HFFc6 (cell line): ENCODE measurements at regions not wholly inside any gene's neighbourhood (a gene's known extent, or its start where the extent isn't known, plus 50 kb on each side); places are given as distances from the start of the nearest gene placed in this dataset.
A peak's percentile ranks its signal among the peaks of the same experiment; 100 is the strongest.
"Not testable (repeated sequence)": the region's sequence is repeated elsewhere in the genome, so short reads cannot be mapped to it uniquely, and the experiment has no call there.

Source experiments
- DNase-seq: peaks from one replicate; pipeline ENCODE4 v3.0.0-alpha.2; 2018
- H3K27ac Mint-ChIP-seq: 2 replicates; pipeline ENCODE4 v1.8.0; 2020; ENCODE audit warnings: mild to moderate bottlenecking, mixed read lengths
- H3K27me3 Mint-ChIP-seq: 2 replicates; pipeline ENCODE4 v1.8.0; 2021; ENCODE audit warnings: mild to moderate bottlenecking, moderate library complexity, mixed read lengths; ENCODE audit not compliant: insufficient read depth
- H3K36me3 Mint-ChIP-seq: 2 replicates; pipeline ENCODE4 v1.8.0; 2021; ENCODE audit warnings: low read depth, mixed read lengths
- H3K4me1 Mint-ChIP-seq: 2 replicates; pipeline ENCODE4 v1.8.0; 2020; ENCODE audit warnings: low read depth, mixed read lengths
- H3K4me3 Mint-ChIP-seq: 2 replicates; pipeline ENCODE4 v1.8.0; 2020; ENCODE audit warnings: mild to moderate bottlenecking, moderate library complexity, mixed read lengths
- H3K9me3 Mint-ChIP-seq: 2 replicates; pipeline ENCODE4 v1.8.0; 2020; ENCODE audit warnings: mild to moderate bottlenecking, mixed read lengths
- CTCF ChIP-seq: fragments of 200-600 bp; sonication (generic); IDR thresholded peaks from 2 replicates; pipeline ENCODE4 v1.5.0; 2021; ENCODE audit warnings: antibody characterized with exemption, mild to moderate bottlenecking

- Mint-ChIP-seq H3K27me3 (peaks cover 4% of the 10 kb centered on the region; the same call in 1 of the 2 replicates), H3K36me3 (no peaks in the 10 kb centered on the region), H3K27ac (no peak overlapping the region), H3K9me3 (no peaks in the 10 kb centered on the region), H3K4me3 (no peak overlapping the region), H3K4me1 (no peaks in the 10 kb centered on the region)
- no peak for TF ChIP-seq CTCF
- DNase-seq: no peak
These were observed 386.0 kb downstream of the DAD1 start for GRCh38 chr14:22203036-22203435.

- no peak overlapping the region for H3K4me3 Mint-ChIP-seq
- DNase-seq: no peak
- no peaks in the 10 kb centered on the region for H3K36me3 Mint-ChIP-seq
- no peaks in the 10 kb centered on the region for H3K4me1 Mint-ChIP-seq
- TF ChIP-seq CTCF: no peak
- H3K27me3 Mint-ChIP-seq: peaks cover 1% of the 10 kb centered on the region; the same call in 1 of the 2 replicates
- H3K9me3 Mint-ChIP-seq: no peaks in the 10 kb centered on the region
- no peak overlapping the region for H3K27ac Mint-ChIP-seq
These were observed 386.7 kb downstream of the DAD1 start for GRCh38 chr14:22202313-22202712.

GRCh38 chr14:22200977-22201605 is 387.9 kb downstream of the DAD1 start:
- Mint-ChIP-seq H3K4me3 (no peak overlapping the region), H3K27me3 (no peaks in the 10 kb centered on the region), H3K9me3 (no peaks in the 10 kb centered on the region), H3K4me1 (no peaks in the 10 kb centered on the region), H3K36me3 (no peaks in the 10 kb centered on the region), H3K27ac (no peak overlapping the region)
- peak; percentile 84 for TF ChIP-seq CTCF
- DNase-seq: peak; percentile 72

GRCh38 chr14:22200131-22200530 is 388.9 kb downstream of the DAD1 start:
- H3K9me3 Mint-ChIP-seq, H3K4me3 Mint-ChIP-seq, H3K4me1 Mint-ChIP-seq, H3K27me3 Mint-ChIP-seq, H3K27ac Mint-ChIP-seq, H3K36me3 Mint-ChIP-seq, DNase-seq: not testable (repeated sequence)

- Mint-ChIP-seq H3K9me3 (no peaks in the 10 kb centered on the region), H3K4me3 (no peak overlapping the region), H3K27ac (no peak overlapping the region)
These were observed 394.4 kb downstream of the DAD1 start for GRCh38 chr14:22194664-22195063.

More at GRCh38 chr14:22194664-22195063, 394.4 kb downstream of the DAD1 start:
- Mint-ChIP-seq H3K36me3 (no peaks in the 10 kb centered on the region), H3K27me3 (peaks cover 1% of the 10 kb centered on the region; the same call in 1 of the 2 replicates), H3K4me1 (peaks cover 11% of the 10 kb centered on the region)
- no peak for TF ChIP-seq CTCF
- no peak for DNase-seq
